Nephron progenitor cell (in vitro differentiated cells): ENCODE measurements at regions not wholly inside any gene's neighbourhood (a gene's known extent, or its start where the extent isn't known, plus 50 kb on each side); places are given as distances from the start of the nearest gene placed in this dataset.

Experiments
- DNase-seq: peaks from one replicate; pipeline ENCODE4 v3.0.0; 2021
- H3K27ac Mint-ChIP-seq: 2 replicates; pipeline ENCODE4 v1.8.0; 2021; ENCODE audit warnings: mild to moderate bottlenecking, moderate library complexity, mixed read lengths
- H3K27me3 Mint-ChIP-seq: 2 replicates; pipeline ENCODE4 v1.8.0; 2021; ENCODE audit warnings: mild to moderate bottlenecking, low read depth, mixed read lengths; ENCODE audit not compliant: poor library complexity
- H3K36me3 Mint-ChIP-seq: 2 replicates; pipeline ENCODE4 v1.8.0; 2021; ENCODE audit warnings: low read depth, mixed read lengths
- H3K4me1 Mint-ChIP-seq: 2 replicates; pipeline ENCODE4 v1.8.0; 2021; ENCODE audit warnings: mixed read lengths
- H3K4me3 Mint-ChIP-seq: 2 replicates; pipeline ENCODE4 v1.8.0; 2021; ENCODE audit warnings: mild to moderate bottlenecking, moderate library complexity, mixed read lengths
- H3K9me3 Mint-ChIP-seq: 2 replicates; pipeline ENCODE4 v1.8.0; 2021; ENCODE audit warnings: mild to moderate bottlenecking, moderate library complexity, mixed read lengths
- TF ChIP-seq, protein P1 (sequence below): fragments of 200-600 bp; sonication (generic); IDR thresholded peaks from 2 replicates; pipeline ENCODE4 v1.5.0; 2021; ENCODE audit warnings: antibody characterized with exemption

DNA sequence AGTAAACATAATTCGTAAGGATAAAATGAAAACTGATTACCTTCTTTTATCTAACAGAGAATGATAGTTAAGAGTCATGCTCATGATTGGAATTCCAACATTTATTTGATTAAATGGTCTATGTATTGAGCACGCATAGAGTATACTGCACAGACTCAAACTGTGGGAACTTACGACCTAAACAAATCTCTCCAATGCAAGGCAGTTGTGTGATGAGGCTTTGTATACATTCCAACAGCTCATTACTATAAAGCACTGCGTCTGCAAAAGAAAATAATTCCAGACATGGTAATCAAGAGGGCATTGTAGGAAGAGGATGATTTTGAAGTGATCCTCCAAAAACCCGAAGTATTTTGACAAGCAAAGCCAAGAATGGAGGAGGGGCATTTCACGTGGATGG, 169.5 kb downstream of the NUFIP1 start:
- Mint-ChIP-seq H3K4me3 (no peak overlapping the region), H3K4me1 (peaks cover 17% of the 10 kb centered on the region), H3K36me3 (no peaks in the 10 kb centered on the region), H3K27ac (no peak overlapping the region), H3K27me3 (peaks cover 7% of the 10 kb centered on the region), H3K9me3 (no peaks in the 10 kb centered on the region)
- DNase-seq, result no peak
- TF ChIP-seq, protein P1, sequence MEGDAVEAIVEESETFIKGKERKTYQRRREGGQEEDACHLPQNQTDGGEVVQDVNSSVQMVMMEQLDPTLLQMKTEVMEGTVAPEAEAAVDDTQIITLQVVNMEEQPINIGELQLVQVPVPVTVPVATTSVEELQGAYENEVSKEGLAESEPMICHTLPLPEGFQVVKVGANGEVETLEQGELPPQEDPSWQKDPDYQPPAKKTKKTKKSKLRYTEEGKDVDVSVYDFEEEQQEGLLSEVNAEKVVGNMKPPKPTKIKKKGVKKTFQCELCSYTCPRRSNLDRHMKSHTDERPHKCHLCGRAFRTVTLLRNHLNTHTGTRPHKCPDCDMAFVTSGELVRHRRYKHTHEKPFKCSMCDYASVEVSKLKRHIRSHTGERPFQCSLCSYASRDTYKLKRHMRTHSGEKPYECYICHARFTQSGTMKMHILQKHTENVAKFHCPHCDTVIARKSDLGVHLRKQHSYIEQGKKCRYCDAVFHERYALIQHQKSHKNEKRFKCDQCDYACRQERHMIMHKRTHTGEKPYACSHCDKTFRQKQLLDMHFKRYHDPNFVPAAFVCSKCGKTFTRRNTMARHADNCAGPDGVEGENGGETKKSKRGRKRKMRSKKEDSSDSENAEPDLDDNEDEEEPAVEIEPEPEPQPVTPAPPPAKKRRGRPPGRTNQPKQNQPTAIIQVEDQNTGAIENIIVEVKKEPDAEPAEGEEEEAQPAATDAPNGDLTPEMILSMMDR, result no peak

DNA sequence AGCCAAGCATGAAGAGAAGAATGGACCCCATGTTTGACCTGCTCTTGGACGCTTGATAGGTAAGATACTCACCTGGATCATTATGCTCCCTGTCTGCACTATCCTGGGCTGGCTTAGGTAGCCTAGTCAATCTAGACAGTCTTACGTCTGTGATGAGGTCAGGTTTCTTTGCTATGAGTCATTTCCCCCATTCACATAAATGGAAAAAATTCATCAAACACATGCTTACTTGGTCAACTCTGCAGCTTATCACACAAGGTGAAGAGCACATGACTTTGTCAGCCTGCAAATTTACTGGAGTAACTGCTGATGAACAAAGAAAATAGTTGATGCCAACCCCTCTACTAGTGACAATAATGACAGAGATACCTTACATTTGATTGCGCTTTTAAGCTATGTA, 170.0 kb downstream of the NUFIP1 start:
- TF ChIP-seq, protein P1, result no peak
- no peak overlapping the region for H3K27ac Mint-ChIP-seq
- no peak overlapping the region for H3K4me3 Mint-ChIP-seq
- H3K4me1 Mint-ChIP-seq, result peaks cover 17% of the 10 kb centered on the region
- H3K9me3 Mint-ChIP-seq, result no peaks in the 10 kb centered on the region
- no peak for DNase-seq
- peaks cover 7% of the 10 kb centered on the region for H3K27me3 Mint-ChIP-seq
- no peaks in the 10 kb centered on the region for H3K36me3 Mint-ChIP-seq

DNA sequence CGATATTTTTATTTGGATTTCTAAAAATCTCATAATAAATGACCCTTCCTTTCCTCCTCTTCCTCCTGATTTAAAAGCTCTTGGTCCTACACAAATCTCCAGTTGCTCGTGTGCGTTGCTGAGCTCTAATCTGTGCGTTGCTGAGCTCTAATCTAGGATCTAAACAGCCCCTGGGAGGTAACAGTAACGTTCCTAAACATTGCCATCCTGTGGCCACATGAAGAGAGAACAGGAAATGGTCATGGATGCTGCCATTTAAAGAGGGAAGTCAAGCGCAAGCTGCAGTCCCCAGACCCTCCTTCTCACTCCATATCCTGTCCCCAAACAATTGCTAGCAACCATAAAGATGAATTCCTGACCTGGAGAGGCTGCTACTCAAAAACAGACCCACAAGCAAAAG, 170.8 kb downstream of the NUFIP1 start:
- H3K4me3 Mint-ChIP-seq, result no peak overlapping the region
- H3K4me1 Mint-ChIP-seq, result peaks cover 17% of the 10 kb centered on the region
- no peaks in the 10 kb centered on the region for H3K9me3 Mint-ChIP-seq
- TF ChIP-seq, protein P1, result no peak
- no peak overlapping the region for H3K27ac Mint-ChIP-seq
- DNase-seq, result no peak
- peaks cover 7% of the 10 kb centered on the region for H3K27me3 Mint-ChIP-seq
- H3K36me3 Mint-ChIP-seq, result no peaks in the 10 kb centered on the region

DNA sequence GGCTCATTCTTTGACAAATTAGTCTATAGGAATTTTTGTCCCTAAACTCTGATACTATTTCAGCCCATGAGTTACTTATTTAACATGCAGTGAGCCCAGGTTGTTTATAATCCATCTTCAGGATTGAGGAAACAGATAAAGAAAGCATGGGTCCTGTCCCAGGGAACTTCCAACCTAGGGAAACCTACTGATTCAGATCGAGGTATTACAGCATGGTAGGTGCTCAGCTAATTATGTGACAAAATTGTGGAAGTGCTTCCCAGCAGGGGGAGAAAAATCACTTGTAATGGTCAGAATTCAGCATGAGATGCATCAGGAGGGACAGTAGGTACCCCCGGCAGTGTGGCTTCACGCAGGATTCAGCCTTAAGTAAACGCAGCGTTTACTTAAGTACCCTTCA, 171.3 kb downstream of the NUFIP1 start:
- H3K27me3 Mint-ChIP-seq, result peaks cover 7% of the 10 kb centered on the region
- TF ChIP-seq, protein P1, result no peak
- no peak overlapping the region for H3K4me3 Mint-ChIP-seq
- H3K9me3 Mint-ChIP-seq, result no peaks in the 10 kb centered on the region
- no peak overlapping the region for H3K27ac Mint-ChIP-seq
- H3K4me1 Mint-ChIP-seq, result peaks cover 17% of the 10 kb centered on the region
- no peak for DNase-seq
- H3K36me3 Mint-ChIP-seq, result no peaks in the 10 kb centered on the region

DNA sequence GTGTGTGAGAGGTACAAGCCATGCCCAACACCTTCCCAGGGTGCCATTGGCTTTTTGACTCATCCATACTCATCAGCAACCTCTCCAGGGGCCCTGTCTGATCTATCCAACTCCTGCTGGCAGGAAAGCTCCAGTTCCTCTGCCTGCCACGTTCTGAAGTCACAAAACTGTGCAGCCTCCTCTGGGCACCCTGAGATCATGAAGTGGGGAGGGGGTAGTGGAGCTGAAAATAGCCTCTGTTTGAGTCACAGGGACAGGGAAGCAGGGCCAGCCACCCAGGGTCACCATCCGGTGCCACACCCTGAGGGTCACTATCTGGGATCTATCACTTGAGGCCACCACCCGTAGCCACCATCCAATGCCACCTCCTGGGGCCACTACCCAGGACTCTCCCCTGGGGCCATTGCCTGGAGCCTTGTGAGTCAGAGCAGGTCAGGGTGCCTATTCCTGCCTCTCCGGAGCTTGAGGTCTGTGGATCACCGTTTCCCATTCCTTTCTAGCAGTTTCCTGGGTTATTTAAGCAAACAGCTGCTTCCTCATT, 172.1 kb downstream of the NUFIP1 start:
- H3K36me3 Mint-ChIP-seq, result no peaks in the 10 kb centered on the region
- DNase-seq, result no peak
- TF ChIP-seq, protein P1, result no peak
- H3K4me1 Mint-ChIP-seq, result peaks cover 9% of the 10 kb centered on the region
- H3K9me3 Mint-ChIP-seq, result no peaks in the 10 kb centered on the region
- no peak overlapping the region for H3K27ac Mint-ChIP-seq
- H3K27me3 Mint-ChIP-seq, result peaks cover 7% of the 10 kb centered on the region
- H3K4me3 Mint-ChIP-seq, result no peak overlapping the region

DNA sequence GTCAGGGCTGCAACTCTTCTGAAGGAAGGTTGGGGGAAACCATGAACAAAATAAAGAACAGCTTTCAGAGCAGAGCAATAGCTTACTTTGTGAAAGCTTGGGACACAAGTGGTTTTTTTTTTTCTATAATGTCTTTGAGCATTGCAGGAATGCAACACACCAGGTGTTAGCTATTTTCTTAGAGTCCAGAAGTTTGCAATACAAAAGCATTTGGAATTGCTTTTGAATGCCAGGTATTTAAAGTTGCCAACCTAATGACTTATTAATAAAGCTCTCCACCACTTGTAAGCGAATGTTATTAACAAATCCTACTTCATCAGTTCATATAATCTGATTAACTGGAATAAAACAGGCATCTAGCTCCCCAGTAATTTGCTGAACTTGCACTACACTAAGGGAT, 172.6 kb downstream of the NUFIP1 start:
- DNase-seq, result no peak

More for the DNA sequence above, 172.6 kb downstream of the NUFIP1 start:
- Mint-ChIP-seq H3K4me3 (no peak overlapping the region), H3K27me3 (peaks cover 7% of the 10 kb centered on the region), H3K9me3 (no peaks in the 10 kb centered on the region), H3K27ac (no peak overlapping the region), H3K4me1 (peaks cover 5% of the 10 kb centered on the region), H3K36me3 (no peaks in the 10 kb centered on the region)
- TF ChIP-seq, protein P1, result no peak
